ENCODE measurements at regions not wholly inside any gene's neighbourhood (a gene's known extent, or its start where the extent isn't known, plus 50 kb on each side); places are given as distances from the start of the nearest gene placed in this dataset.

GRCh38 chr1:178576841-178577240, 63.9 kb downstream of the TEX35 start:
- H3K27ac Mint-ChIP-seq (ENCODE audit: unreplicated experiment): no peak overlapping the region
- peaks cover 6% of the 10 kb centered on the region for H3K4me1 Mint-ChIP-seq (ENCODE audit: low read depth, unreplicated experiment)
- H3K36me3 Mint-ChIP-seq (ENCODE audit: insufficient read depth, unreplicated experiment): no peaks in the 10 kb centered on the region
- no peaks in the 10 kb centered on the region for H3K9me3 Mint-ChIP-seq (ENCODE audit: low read depth, unreplicated experiment)
- intact Hi-C loops (cut with micrococcal nuclease; ENCODE audit: unreplicated experiment): no loop called here
- TF ChIP-seq, protein P1, sequence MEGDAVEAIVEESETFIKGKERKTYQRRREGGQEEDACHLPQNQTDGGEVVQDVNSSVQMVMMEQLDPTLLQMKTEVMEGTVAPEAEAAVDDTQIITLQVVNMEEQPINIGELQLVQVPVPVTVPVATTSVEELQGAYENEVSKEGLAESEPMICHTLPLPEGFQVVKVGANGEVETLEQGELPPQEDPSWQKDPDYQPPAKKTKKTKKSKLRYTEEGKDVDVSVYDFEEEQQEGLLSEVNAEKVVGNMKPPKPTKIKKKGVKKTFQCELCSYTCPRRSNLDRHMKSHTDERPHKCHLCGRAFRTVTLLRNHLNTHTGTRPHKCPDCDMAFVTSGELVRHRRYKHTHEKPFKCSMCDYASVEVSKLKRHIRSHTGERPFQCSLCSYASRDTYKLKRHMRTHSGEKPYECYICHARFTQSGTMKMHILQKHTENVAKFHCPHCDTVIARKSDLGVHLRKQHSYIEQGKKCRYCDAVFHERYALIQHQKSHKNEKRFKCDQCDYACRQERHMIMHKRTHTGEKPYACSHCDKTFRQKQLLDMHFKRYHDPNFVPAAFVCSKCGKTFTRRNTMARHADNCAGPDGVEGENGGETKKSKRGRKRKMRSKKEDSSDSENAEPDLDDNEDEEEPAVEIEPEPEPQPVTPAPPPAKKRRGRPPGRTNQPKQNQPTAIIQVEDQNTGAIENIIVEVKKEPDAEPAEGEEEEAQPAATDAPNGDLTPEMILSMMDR (IDR thresholded peaks at IDR 0.05; ENCODE audit: unreplicated experiment): no peak
- no peak for DNase-seq
- CTCF ChIA-PET: no interaction called here
- H3K4me3 Mint-ChIP-seq (ENCODE audit: low read depth, unreplicated experiment): no peak overlapping the region
- H3K27me3 Mint-ChIP-seq (ENCODE audit: unreplicated experiment): peaks cover 13% of the 10 kb centered on the region
- no TSS peak for BruUV-seq (replicated peaks)

- CTCF ChIA-PET: interaction anchor here (0.6 to 1.5 kb wide), 2 partner anchors 14 to 407 kb away, joined by 3 read pairs; no protein-coding TSS in a partner anchor
- peaks cover 6% of the 10 kb centered on the region for H3K4me1 Mint-ChIP-seq (ENCODE audit: low read depth, unreplicated experiment)
- TF ChIP-seq, protein P1 (IDR thresholded peaks at IDR 0.05; ENCODE audit: unreplicated experiment): no peak
- peaks cover 13% of the 10 kb centered on the region for H3K27me3 Mint-ChIP-seq (ENCODE audit: unreplicated experiment)
- DNase-seq: no peak
- H3K9me3 Mint-ChIP-seq (ENCODE audit: low read depth, unreplicated experiment): no peaks in the 10 kb centered on the region
- BruUV-seq (replicated peaks): no TSS peak
- no peak overlapping the region for H3K4me3 Mint-ChIP-seq (ENCODE audit: low read depth, unreplicated experiment)
- H3K36me3 Mint-ChIP-seq (ENCODE audit: insufficient read depth, unreplicated experiment): no peaks in the 10 kb centered on the region
- H3K27ac Mint-ChIP-seq (ENCODE audit: unreplicated experiment): no peak overlapping the region
- intact Hi-C loops (cut with micrococcal nuclease; ENCODE audit: unreplicated experiment): no loop called here
These were observed 65.0 kb downstream of the TEX35 start for GRCh38 chr1:178577882-178578281.

GRCh38 chr1:178578541-178578940, 65.6 kb downstream of the TEX35 start:
- Mint-ChIP-seq H3K27me3 (ENCODE audit: unreplicated experiment) (peaks cover 13% of the 10 kb centered on the region), H3K36me3 (ENCODE audit: insufficient read depth, unreplicated experiment) (no peaks in the 10 kb centered on the region), H3K9me3 (ENCODE audit: low read depth, unreplicated experiment) (no peaks in the 10 kb centered on the region), H3K4me3 (ENCODE audit: low read depth, unreplicated experiment) (no peak overlapping the region), H3K27ac (ENCODE audit: unreplicated experiment) (no peak overlapping the region), H3K4me1 (ENCODE audit: low read depth, unreplicated experiment) (peaks cover 6% of the 10 kb centered on the region)
- CTCF ChIA-PET: interaction anchor here (0.5 to 1.5 kb wide), 3 partner anchors 13 to 406 kb away, joined by 3 read pairs; no protein-coding TSS in a partner anchor
- BruUV-seq (replicated peaks): no TSS peak
- intact Hi-C loops (cut with micrococcal nuclease; ENCODE audit: unreplicated experiment): no loop called here
- TF ChIP-seq, protein P1 (IDR thresholded peaks at IDR 0.05; ENCODE audit: unreplicated experiment): no peak
- no peak for DNase-seq

DNA sequence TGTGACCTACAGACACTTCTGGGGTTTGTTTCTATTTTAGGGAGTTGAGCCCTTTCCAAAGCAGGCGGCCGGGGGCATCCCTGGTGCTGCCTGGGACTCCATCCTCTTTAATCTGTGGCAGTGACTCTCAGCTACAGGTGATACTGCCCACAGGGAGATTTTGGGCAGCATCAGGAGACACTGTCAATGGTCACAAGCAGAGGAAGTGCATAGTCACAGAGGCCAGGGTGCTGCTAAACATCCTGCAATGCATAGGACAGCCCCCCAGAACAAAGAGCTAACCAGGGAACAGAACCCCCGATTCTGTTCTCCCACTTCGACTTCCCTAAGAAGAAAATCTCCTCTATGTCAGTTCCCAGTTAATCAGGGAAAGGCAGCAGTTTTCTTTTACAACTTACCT, 66.2 kb downstream of the TEX35 start:
- no TSS peak for BruUV-seq (replicated peaks)
- Mint-ChIP-seq H3K36me3 (ENCODE audit: insufficient read depth, unreplicated experiment) (no peaks in the 10 kb centered on the region), H3K27ac (ENCODE audit: unreplicated experiment) (no peak overlapping the region), H3K9me3 (ENCODE audit: low read depth, unreplicated experiment) (no peaks in the 10 kb centered on the region), H3K4me1 (ENCODE audit: low read depth, unreplicated experiment) (peaks cover 6% of the 10 kb centered on the region), H3K4me3 (ENCODE audit: low read depth, unreplicated experiment) (no peak overlapping the region), H3K27me3 (ENCODE audit: unreplicated experiment) (peaks cover 13% of the 10 kb centered on the region)
- CTCF ChIA-PET: interaction anchor here (0.5 to 1.5 kb wide), 2 partner anchors 13 to 147 kb away, joined by 3 read pairs; no protein-coding TSS in a partner anchor
- TF ChIP-seq, protein P1 (IDR thresholded peaks at IDR 0.05; ENCODE audit: unreplicated experiment): no peak
- no peak for DNase-seq
- intact Hi-C loops (cut with micrococcal nuclease; ENCODE audit: unreplicated experiment): no loop called here
